IMR-90 (cell line): ENCODE measurements at regions not wholly inside any gene's neighbourhood (a gene's known extent, or its start where the extent isn't known, plus 50 kb on each side); places are given as distances from the start of the nearest gene placed in this dataset.

Source experiments
- ATAC-seq: fragments of 200-7000 bp; cut with Tn5 transposase; 2 replicates; pipeline ENCODE4 v1.9.1; 2020; ENCODE audit warnings: low read depth, mild to moderate bottlenecking, moderate library complexity
- BruUV-seq: library from RNA; stranded (reverse); fragments of 400-500 nt; replicated peaks from 2 replicates; lab custom pipeline; 2021; lab: Mats Ljungman, UMichigan
- CTCF ChIA-PET: fragments of 300-600 bp; formaldehyde crosslinking; extraction: SDS; loops from one replicate; lab custom pipeline; 2021; ENCODE audit warnings: antibody characterized with exemption; lab: Yijun Ruan, JAX
- POLR2A ChIA-PET: fragments of 300-600 bp; sonication (Branson Sonifier 250); formaldehyde crosslinking; loops from one replicate; lab custom pipeline; 2022; ENCODE audit warnings: antibody characterized with exemption; ENCODE audit not compliant: unreplicated experiment; lab: Charles Lee
- DNase-seq: peaks from one replicate; pipeline ENCODE4 v3.0.0; 2013
- H2AFZ ChIP-seq: replicated peaks from 2 replicates; pipeline ENCODE3; 2013; ENCODE audit warnings: low read length, mild to moderate bottlenecking; ENCODE audit not compliant: poor library complexity
- H2AK5ac ChIP-seq: 2 replicates; pipeline ENCODE4 v1.6.1; 2013; ENCODE audit warnings: low read depth, low read length, inconsistent platforms
- H2AK9ac ChIP-seq: replicated peaks from 2 replicates; pipeline ENCODE3; 2013; ENCODE audit warnings: mild to moderate bottlenecking, low read depth, low read length, moderate library complexity; ENCODE audit not compliant: poor library complexity
- H2BK120ac ChIP-seq: 2 replicates; pipeline ENCODE4 v1.6.1; 2013; ENCODE audit warnings: low read depth, low read length, inconsistent platforms
- H2BK15ac ChIP-seq: 3 replicates; pipeline ENCODE4 v1.6.1; 2013; ENCODE audit warnings: low read depth, low read length, inconsistent platforms
- H2BK20ac ChIP-seq: 2 replicates; pipeline ENCODE4 v1.6.1; 2013; ENCODE audit warnings: low read depth, mild to moderate bottlenecking, inconsistent platforms, low read length, moderate library complexity
- H2BK5ac ChIP-seq: 2 replicates; pipeline ENCODE4 v1.6.1; 2013; ENCODE audit warnings: mild to moderate bottlenecking, low read depth, low read length, inconsistent platforms; ENCODE audit not compliant: poor library complexity, severe bottlenecking
- H3K14ac ChIP-seq: replicated peaks from 2 replicates; pipeline ENCODE4 v1.6.1; 2013; ENCODE audit warnings: low read depth, low read length, inconsistent platforms
- H3K18ac ChIP-seq: 2 replicates; pipeline ENCODE4 v1.6.1; 2013; ENCODE audit warnings: low read depth, low read length, control low read depth
- H3K23ac ChIP-seq: 2 replicates; pipeline ENCODE4 v1.6.1; 2013; ENCODE audit warnings: low read depth, low read length, inconsistent platforms
- H3K27ac ChIP-seq: 2 replicates; pipeline ENCODE4 v1.5.1; 2013; ENCODE audit warnings: mild to moderate bottlenecking, control low read depth, low read length; ENCODE audit not compliant: insufficient read depth
- H3K27me3 ChIP-seq: 2 replicates; pipeline ENCODE4 v1.6.1; 2013; ENCODE audit warnings: low read length; ENCODE audit not compliant: control insufficient read depth, insufficient read depth
- H3K36me3 ChIP-seq: 2 replicates; pipeline ENCODE4 v1.6.1; 2013; ENCODE audit warnings: low read length, mixed read lengths; ENCODE audit not compliant: control insufficient read depth, insufficient read depth
- H3K4ac ChIP-seq: 2 replicates; pipeline ENCODE4 v1.6.1; 2013; ENCODE audit warnings: low read depth, low read length, inconsistent platforms
- H3K4me1 ChIP-seq: 2 replicates; pipeline ENCODE4 v1.6.1; 2013; ENCODE audit warnings: low read length, mixed read lengths; ENCODE audit not compliant: control insufficient read depth, insufficient read depth
- H3K4me2 ChIP-seq: 2 replicates; pipeline ENCODE4 v1.6.1; 2013; ENCODE audit warnings: low read depth, mild to moderate bottlenecking, control low read depth, low read length, moderate library complexity
- H3K4me3 ChIP-seq: 2 replicates; pipeline ENCODE4 v1.5.1; 2013; ENCODE audit warnings: low read depth, mild to moderate bottlenecking, control low read depth, low read length, moderate library complexity; ENCODE audit not compliant: insufficient read depth
- H3K56ac ChIP-seq: 2 replicates; pipeline ENCODE4 v1.6.1; 2013; ENCODE audit warnings: low read length, inconsistent platforms; ENCODE audit not compliant: insufficient read depth; ENCODE audit errors: extremely low read depth
- H3K79me1 ChIP-seq, 2 experiments: 2 replicates each; pipeline ENCODE4 v1.6.1; 2013; ENCODE audit warnings: low read length in 2 of 2, inconsistent platforms in 1 of 2, low read depth in 1 of 2
- H3K9ac ChIP-seq: 2 replicates; pipeline ENCODE4 v1.6.1; 2013; ENCODE audit warnings: low read depth, low read length, control low read depth
- H3K9me1 ChIP-seq: 2 replicates; pipeline ENCODE4 v1.6.1; 2013; ENCODE audit warnings: low read length, inconsistent platforms; ENCODE audit not compliant: insufficient read depth
- H3K9me3 ChIP-seq: 2 replicates; pipeline ENCODE4 v1.6.1; 2013; ENCODE audit warnings: low read length; ENCODE audit not compliant: control insufficient read depth, insufficient read depth
- H4K20me1 ChIP-seq: 2 replicates; pipeline ENCODE4 v1.6.1; 2013; ENCODE audit warnings: low read length, inconsistent platforms; ENCODE audit not compliant: insufficient read depth
- H4K5ac ChIP-seq: 2 replicates; pipeline ENCODE4 v1.6.1; 2013; ENCODE audit warnings: mild to moderate bottlenecking, low read depth, low read length, control low read depth
- H4K8ac ChIP-seq, 2 experiments: 2 replicates each; pipeline ENCODE4 v1.6.1; 2013; ENCODE audit warnings: low read depth in 2 of 2, low read length in 2 of 2, control low read depth in 1 of 2, inconsistent platforms in 1 of 2
- H4K91ac ChIP-seq: 2 replicates; pipeline ENCODE4 v1.6.1; 2013; ENCODE audit warnings: low read depth, low read length, inconsistent platforms; ENCODE audit not compliant: insufficient read depth
- BHLHE40 ChIP-seq: fragments of 150-350 bp; IDR thresholded peaks from 2 replicates; pipeline ENCODE4 v1.6.1; 2016; ENCODE audit warnings: mild to moderate bottlenecking, low read depth, low read length
- CEBPB ChIP-seq: IDR thresholded peaks from 2 replicates; pipeline ENCODE4 v1.6.1; 2012; ENCODE audit warnings: low read depth, low read length, improper control_type of control experiment
- CHD1 ChIP-seq: IDR thresholded peaks from 2 replicates; pipeline ENCODE4 v1.6.1; 2012; ENCODE audit warnings: low read depth, low read length, improper control_type of control experiment
- CTCF ChIP-seq: conservative IDR thresholded peaks from 2 replicates; pipeline ENCODE4 v1.5.1; 2012; ENCODE audit warnings: mild to moderate bottlenecking, low read depth, low read length, improper control_type of control experiment
- ELK1 ChIP-seq: fragments of 150-350 bp; IDR thresholded peaks from 2 replicates; pipeline ENCODE4 v1.6.1; 2016; ENCODE audit warnings: low read depth, mild to moderate bottlenecking, low read length, moderate library complexity, borderline replicate concordance
- FOS ChIP-seq: fragments of 150-350 bp; IDR thresholded peaks from 2 replicates; pipeline ENCODE4 v1.6.1; 2016; ENCODE audit warnings: low read depth, low read length
- MAFK ChIP-seq: IDR thresholded peaks from 2 replicates; pipeline ENCODE4 v1.6.1; 2012; ENCODE audit warnings: low read depth, low read length, improper control_type of control experiment
- MAZ ChIP-seq: IDR thresholded peaks from 2 replicates; pipeline ENCODE4 v1.6.1; 2012; ENCODE audit warnings: low read depth, mild to moderate bottlenecking, low read length, improper control_type of control experiment, moderate library complexity, borderline replicate concordance
- MXI1 ChIP-seq: IDR thresholded peaks from 2 replicates; pipeline ENCODE4 v1.6.1; 2012; ENCODE audit warnings: low read depth, mild to moderate bottlenecking, low read length, moderate library complexity, borderline replicate concordance
- NFE2L2 ChIP-seq: fragments of 150-350 bp; IDR thresholded peaks from 2 replicates; pipeline ENCODE4 v1.6.1; 2016; ENCODE audit warnings: low read depth, mild to moderate bottlenecking, low read length
- POLR2A ChIP-seq: IDR thresholded peaks from 2 replicates; pipeline ENCODE4 v1.6.1; 2012; ENCODE audit warnings: mild to moderate bottlenecking, low read depth, low read length
- RAD21 ChIP-seq: IDR thresholded peaks from 2 replicates; pipeline ENCODE4 v1.6.1; 2012; ENCODE audit warnings: low read length, improper control_type of control experiment
- RCOR1 ChIP-seq: IDR thresholded peaks from 2 replicates; pipeline ENCODE4 v1.6.1; 2012; ENCODE audit warnings: mild to moderate bottlenecking, low read length, improper control_type of control experiment; ENCODE audit not compliant: insufficient replicate concordance
- RFX5 ChIP-seq: IDR thresholded peaks from 2 replicates; pipeline ENCODE4 v1.8.0; 2012; ENCODE audit warnings: low read depth, mild to moderate bottlenecking, low read length, moderate library complexity
- SMC3 ChIP-seq: fragments of 150-350 bp; IDR thresholded peaks from 2 replicates; pipeline ENCODE4 v1.6.1; 2016; ENCODE audit warnings: low read depth, mild to moderate bottlenecking, antibody characterized with exemption, low read length, moderate library complexity
- USF2 ChIP-seq: fragments of 150-350 bp; IDR thresholded peaks from 2 replicates; pipeline ENCODE4 v1.6.1; 2017; ENCODE audit warnings: mild to moderate bottlenecking, antibody characterized with exemption, low read length, low read depth
- WGBS, 2 experiments: methylation state at CpG; one replicate each; pipeline versions ENCODE4 v1.1.5 to v1.1.7; 2013; ENCODE audit warnings: missing lambda C conversion rate in 2 of 2; ENCODE audit not compliant: insufficient read length in 1 of 2; ENCODE audit errors: extremely low coverage in 2 of 2; 5-methylcytosine and 5-hydroxymethylcytosine counted together
- dilution Hi-C: fragments of 300-500 bp; cut with HindIII; formaldehyde crosslinking; loops from one replicate; pipeline ENCODE4 v1.14.3; 2018; ENCODE audit warnings: low sequenced_read_pairs; ENCODE audit not compliant: unreplicated experiment
- in situ Hi-C: fragments of 300-500 bp; cut with MboI; formaldehyde crosslinking; loops from 3 replicates; pipeline ENCODE4 v1.14.3; 2019; ENCODE audit warnings: low sequenced_read_pairs, inconsistent platforms, mixed read lengths
- intact Hi-C: fragments of 100-400 bp; cut with micrococcal nuclease; formaldehyde crosslinking; loops from 2 replicates; pipeline ENCODE4 v1.10.0; 2022

GRCh38 chr6:8343600-8343999 is 91.7 kb downstream of the SLC35B3 start:
- no CpG with 5 or more reads among the region's 3 CpGs for WGBS, 2 experiments
- no peak overlapping the region for H3K23ac ChIP-seq
- H4K5ac ChIP-seq = no peak overlapping the region
- no peak overlapping the region for H3K14ac ChIP-seq
- no peak overlapping the region for H2BK15ac ChIP-seq
- no peak overlapping the region for H3K56ac ChIP-seq
- no peaks in the 10 kb centered on the region for H3K27me3 ChIP-seq
- dilution Hi-C loops = no loop called here
- no peak for DNase-seq
- no peak overlapping the region for H2BK5ac ChIP-seq
- no peak overlapping the region for H2BK20ac ChIP-seq
- no TSS peak for BruUV-seq
- H3K9ac ChIP-seq = no peak overlapping the region
- ChIA-PET POLR2A (no interaction called here), CTCF (interaction anchor here (0.5 kb wide), 1 partner anchor 10 kb away, joined by 4 read pairs; no protein-coding TSS in a partner anchor)
- TF ChIP-seq POLR2A (no peak), MAZ (no peak), FOS (no peak), MXI1 (no peak), CEBPB (no peak), BHLHE40 (no peak), RCOR1 (no peak), CTCF (no peak), MAFK (no peak), USF2 (no peak), RAD21 (no peak), CHD1 (no peak), NFE2L2 (no peak), ELK1 (no peak), SMC3 (no peak), RFX5 (no peak)
- in situ Hi-C loops = no loop called here
- H4K8ac ChIP-seq = no peak overlapping the region
- no peaks in the 10 kb centered on the region for H4K20me1 ChIP-seq
- no peaks in the 10 kb centered on the region for H3K4me1 ChIP-seq
- no peak overlapping the region for H2AFZ ChIP-seq
- H3K4me2 ChIP-seq = no peak overlapping the region
- intact Hi-C loops = no loop called here
- H2BK120ac ChIP-seq = no peak overlapping the region
- H3K18ac ChIP-seq = no peak overlapping the region
- H3K4me3 ChIP-seq = no peak overlapping the region
- H3K4ac ChIP-seq = no peak overlapping the region
- no peaks in the 10 kb centered on the region for H3K9me1 ChIP-seq
- H2AK9ac ChIP-seq = no peak overlapping the region
- no peak overlapping the region for H2AK5ac ChIP-seq
- no peak for ATAC-seq
- H3K79me1 ChIP-seq = no peaks in the 10 kb centered on the region
- H3K36me3 ChIP-seq = no peaks in the 10 kb centered on the region
- H3K9me3 ChIP-seq = peaks cover 4% of the 10 kb centered on the region; the same call in 1 of the 2 replicates
- H4K91ac ChIP-seq = no peak overlapping the region
- no peak overlapping the region for H3K27ac ChIP-seq
